LNCaP clone FGC (cell line): ENCODE measurements at regions not wholly inside any gene's neighbourhood (a gene's known extent, or its start where the extent isn't known, plus 50 kb on each side); places are given as distances from the start of the nearest gene placed in this dataset.

Experiments used
- DNase-seq: peaks from one replicate; pipeline ENCODE4 v3.0.0-alpha.2; 2011; ENCODE audit warnings: low read depth
- H3K4me3 ChIP-seq: 2 replicates; pipeline ENCODE4 v1.5.1; 2011; ENCODE audit warnings: mild to moderate bottlenecking, low read depth, low read length, control low read depth
- CTCF ChIP-seq: IDR thresholded peaks from 2 replicates; pipeline ENCODE4 v1.5.1; 2012; ENCODE audit warnings: mild to moderate bottlenecking; ENCODE audit not compliant: control insufficient read depth, insufficient read depth; ENCODE audit errors: extremely low read depth

GRCh38 chr20:24141111-24141510 is 152.5 kb upstream of the GGTLC1 start:
- H3K4me3 ChIP-seq, result no peak overlapping the region
- no peak for TF ChIP-seq CTCF
- DNase-seq, result no peak

GRCh38 chr20:24139846-24140245 is 151.3 kb upstream of the GGTLC1 start:
- no peak for TF ChIP-seq CTCF
- DNase-seq, result no peak
- H3K4me3 ChIP-seq, result no peak overlapping the region

- no peak for TF ChIP-seq CTCF
These were observed 150.4 kb upstream of the GGTLC1 start for GRCh38 chr20:24138951-24139350.

GRCh38 chr20:24138196-24138857 is 149.7 kb upstream of the GGTLC1 start:
- no peak for DNase-seq
- TF ChIP-seq CTCF, result no peak
- H3K4me3 ChIP-seq, result no peak overlapping the region

More at GRCh38 chr20:24138951-24139350, 150.4 kb upstream of the GGTLC1 start:
- H3K4me3 ChIP-seq, result no peak overlapping the region
- no peak for DNase-seq

- no peak overlapping the region for H3K4me3 ChIP-seq
- no peak for TF ChIP-seq CTCF
- no peak for DNase-seq
These were observed 148.2 kb upstream of the GGTLC1 start for GRCh38 chr20:24136659-24137246.

- TF ChIP-seq CTCF, result no peak
- no peak for DNase-seq
- H3K4me3 ChIP-seq, result no peak overlapping the region
These were observed 147.2 kb upstream of the GGTLC1 start for GRCh38 chr20:24135781-24136180.

GRCh38 chr20:24134930-24135329 is 146.4 kb upstream of the GGTLC1 start:
- no peak for TF ChIP-seq CTCF
- no peak overlapping the region for H3K4me3 ChIP-seq
- no peak for DNase-seq
